K562 (cell line): ENCODE measurements at regions not wholly inside any gene's neighbourhood (a gene's known extent, or its start where the extent isn't known, plus 50 kb on each side); places are given as distances from the start of the nearest gene placed in this dataset.

ENCODE experiments used
- ATAC-seq: fragments of 200-7000 bp; cut with Tn5 transposase; 3 replicates; pipeline ENCODE4 v1.9.1; 2020; ENCODE audit warnings: moderate library complexity
- BruUV-seq: library from RNA; stranded (reverse); fragments of 400-500 nt; replicated peaks from 2 replicates; lab custom pipeline; 2021; lab: Mats Ljungman, UMichigan
- CTCF ChIA-PET: fragments of 300-600 bp; formaldehyde crosslinking; extraction: SDS; loops from one replicate; lab custom pipeline; 2021; ENCODE audit warnings: low intra/inter-chr PET ratio; lab: Yijun Ruan, JAX
- POLR2A ChIA-PET: fragments of 300-600, 350-650 bp; sonication (Branson Sonifier 250); formaldehyde crosslinking; extraction: SDS; loops from one replicate; lab custom pipeline; 2021; ENCODE audit warnings: antibody characterized with exemption, inconsistent platforms; lab: Yijun Ruan, JAX
- DNase-seq, 4 experiments: peaks; one replicate each; pipeline versions ENCODE4 v3.0.0 to v3.0.0-alpha.2; 2011 to 2018; ENCODE audit warnings: low spot score in 3 of 4, mixed read lengths in 3 of 4; ENCODE audit errors: extremely low read depth in 1 of 4
- FAIRE-seq: peaks from 2 replicates; lab custom pipeline; 2011; peaks lifted over from hg19 to GRCh38; lab: Jason Lieb, UNC
- H2AFZ ChIP-seq: 2 replicates; pipeline ENCODE4 v1.6.0; 2011; ENCODE audit warnings: low read depth, low read length, control low read depth, inconsistent platforms
- H3K27ac ChIP-seq: fragments of 200-600 bp; 3 replicates; pipeline ENCODE4 v1.8.0; 2011; ENCODE audit warnings: low read depth, mild to moderate bottlenecking, control low read depth, inconsistent platforms, low read length, moderate library complexity, mixed read lengths; ENCODE audit errors: extremely low read depth
- H3K27me3 ChIP-seq, 2 experiments: fragments of 300-600 bp in 1 of 2; 2 replicates in 1 of 2; 3 replicates in 1 of 2; pipeline versions ENCODE4 v1.6.0 to v1.8.0; 2011; ENCODE audit warnings: inconsistent platforms in 2 of 2, low read length in 2 of 2, mild to moderate bottlenecking in 1 of 2, mixed read lengths in 1 of 2, moderate library complexity in 1 of 2; ENCODE audit not compliant: control insufficient read depth in 2 of 2, insufficient read depth in 2 of 2
- H3K36me3 ChIP-seq: fragments of 300-600 bp; 3 replicates; pipeline ENCODE4 v1.8.0; 2011; ENCODE audit warnings: mild to moderate bottlenecking, low read length, inconsistent platforms; ENCODE audit not compliant: control insufficient read depth, insufficient read depth
- H3K4me1 ChIP-seq, 2 experiments: fragments of 200-600 bp in 1 of 2; replicated peaks in 1 of 2; 2 replicates in 1 of 2; 3 replicates in 1 of 2; pipeline versions ENCODE4 v1.5.1 to v1.8.0; 2011; ENCODE audit warnings: inconsistent platforms in 2 of 2, low read length in 2 of 2, mild to moderate bottlenecking in 1 of 2, mixed read lengths in 1 of 2, moderate library complexity in 1 of 2; ENCODE audit not compliant: control insufficient read depth in 2 of 2, insufficient read depth in 2 of 2
- H3K4me2 ChIP-seq: 2 replicates; pipeline ENCODE4 v1.6.1; 2011; ENCODE audit warnings: low read length, control low read depth, inconsistent platforms, mixed read lengths; ENCODE audit not compliant: insufficient read depth
- H3K4me3 ChIP-seq: fragments of 200-600 bp; sonication (generic), shearing (Covaris generic); 2 replicates; pipeline ENCODE4 v1.5.1; 2016; ENCODE audit warnings: control low read depth, inconsistent platforms
- H3K79me2 ChIP-seq: fragments of 200-600 bp; 3 replicates; pipeline ENCODE4 v1.8.0; 2011; ENCODE audit warnings: low read length, inconsistent platforms; ENCODE audit not compliant: control insufficient read depth, insufficient read depth
- H3K9ac ChIP-seq, 2 experiments: 2 replicates each; pipeline versions ENCODE4 v1.6.0 to v1.6.1; 2011; ENCODE audit warnings: low read depth in 2 of 2, low read length in 2 of 2, control low read depth in 1 of 2, inconsistent platforms in 1 of 2, mild to moderate bottlenecking in 1 of 2, mixed read lengths in 1 of 2; ENCODE audit not compliant: insufficient read depth in 1 of 2
- H3K9me1 ChIP-seq: one replicate; pipeline ENCODE4 v1.6.0; 2011; ENCODE audit warnings: inconsistent platforms, mild to moderate bottlenecking, low read length, moderate library complexity; ENCODE audit not compliant: control insufficient read depth, insufficient read depth
- H3K9me3 ChIP-seq: replicated peaks from 2 replicates; pipeline ENCODE4 v1.5.1; 2011; ENCODE audit warnings: low read depth, low read length, inconsistent platforms; ENCODE audit not compliant: control insufficient read depth, insufficient read depth
- H4K20me1 ChIP-seq: replicated peaks from 2 replicates; pipeline ENCODE4 v1.6.1; 2011; ENCODE audit warnings: low read length, inconsistent platforms, mixed read lengths; ENCODE audit not compliant: control insufficient read depth, insufficient read depth
- ARID2 ChIP-seq: fragments of 450-650 bp; IDR thresholded peaks from 2 replicates; pipeline ENCODE4 v1.6.1; 2017; ENCODE audit warnings: antibody characterized with exemption, mild to moderate bottlenecking
- ASH1L ChIP-seq: fragments of 450-650 bp; IDR thresholded peaks from 2 replicates; pipeline ENCODE4 v1.6.1; 2018; ENCODE audit warnings: borderline replicate concordance, mild to moderate bottlenecking, low read depth; ENCODE audit not compliant: partially characterized antibody
- BCL6 ChIP-seq: fragments of 250-450 bp; sonication (Bioruptor Pico); IDR thresholded peaks from 2 replicates; pipeline ENCODE4 v1.4.0; 2020
- E2F1 ChIP-seq: sonication (generic); formaldehyde crosslinking; IDR thresholded peaks from 2 replicates; pipeline ENCODE4 v1.8.1; 2023; ENCODE audit warnings: mild to moderate bottlenecking, missing genetic modification reagents, moderate library complexity
- ILK ChIP-seq: fragments of 450-650 bp; IDR thresholded peaks from 2 replicates; pipeline ENCODE4 v1.6.1; 2016; ENCODE audit warnings: missing genetic modification characterization, low read depth, mild to moderate bottlenecking, missing compliant biosample characterization, moderate library complexity, borderline replicate concordance
- NCOA4 ChIP-seq: fragments of 450-650 bp; IDR thresholded peaks from 2 replicates; pipeline ENCODE4 v1.6.1; 2018; ENCODE audit warnings: mild to moderate bottlenecking; ENCODE audit not compliant: partially characterized antibody
- PRMT5 ChIP-seq: sonication (generic); formaldehyde crosslinking; IDR thresholded peaks from 2 replicates; pipeline ENCODE4 v1.5.0; 2020; ENCODE audit warnings: missing genetic modification reagents
- RFX1 ChIP-seq: fragments of 450-650 bp; IDR thresholded peaks from 2 replicates; pipeline ENCODE4 v1.6.1; 2016; ENCODE audit warnings: mild to moderate bottlenecking, moderate library complexity
- SNAPC5 ChIP-seq: fragments of 250-450 bp; sonication (Bioruptor Pico); IDR thresholded peaks from 2 replicates; pipeline ENCODE4 v1.8.0; 2021; ENCODE audit warnings: moderate library complexity, mild to moderate bottlenecking, inconsistent platforms
- TCF3 ChIP-seq: sonication (generic); formaldehyde crosslinking; IDR thresholded peaks from 2 replicates; pipeline ENCODE4 v1.4.0; 2020; ENCODE audit warnings: mild to moderate bottlenecking, missing genetic modification reagents
- XRCC5 ChIP-seq: fragments of 200-400 bp; formaldehyde crosslinking; IDR thresholded peaks from 2 replicates; pipeline ENCODE4 v1.6.1; 2017; ENCODE audit warnings: low read depth, mild to moderate bottlenecking, low read length
- ZNF124 ChIP-seq: sonication (generic); formaldehyde crosslinking; IDR thresholded peaks from 2 replicates; pipeline ENCODE4 v1.8.1; 2022; ENCODE audit warnings: missing genetic modification reagents
- ZNF79 ChIP-seq: fragments of 250-450 bp; sonication (Bioruptor Pico); IDR thresholded peaks from 2 replicates; pipeline ENCODE4 v1.4.0; 2020; ENCODE audit warnings: low read depth, mild to moderate bottlenecking, moderate library complexity
- WGBS: fragments of 100-300 bp; shearing (Covaris generic); methylation state at CpG from one replicate; pipeline ENCODE4 v1.1.6; 2016; ENCODE audit warnings: low coverage, mixed read lengths; ENCODE audit not compliant: insufficient coverage; ENCODE audit errors: missing lambda C conversion rate; 5-methylcytosine and 5-hydroxymethylcytosine counted together
- in situ Hi-C: fragments of 300-500 bp; cut with MboI; formaldehyde crosslinking; loops from 4 replicates; pipeline ENCODE4 v1.15.0; 2018; ENCODE audit warnings: inconsistent platforms, mixed read lengths
- intact Hi-C: fragments of 100-400 bp; cut with micrococcal nuclease; formaldehyde crosslinking; loops from 2 replicates; pipeline ENCODE4 v1.14.2; 2022
- TF ChIP-seq, protein P1 (sequence below): sonication (generic); formaldehyde crosslinking; IDR thresholded peaks from 2 replicates; pipeline ENCODE4 v1.8.0; 2022; ENCODE audit warnings: mild to moderate bottlenecking, missing genetic modification reagents

DNA sequence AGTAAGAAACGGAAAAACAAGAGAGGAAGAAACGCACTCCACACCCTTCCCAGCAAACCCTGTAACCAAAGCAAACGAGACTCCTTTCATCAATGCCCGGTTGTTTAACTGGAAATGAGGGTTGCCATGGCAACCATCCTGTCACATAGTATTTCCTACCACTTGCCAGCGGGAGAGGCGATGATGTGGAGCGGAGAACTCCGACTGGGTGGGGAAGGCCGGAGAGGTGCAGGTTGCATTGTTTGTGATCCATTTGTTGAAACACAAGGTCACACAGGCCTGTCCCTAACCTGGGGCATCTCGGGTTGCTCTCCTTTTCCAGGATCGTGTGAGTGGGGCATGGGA lies 609.9 kb downstream of the BUD13 start:
- Histone ChIP-seq H3K9me3 (no peaks in the 10 kb centered on the region), H3K36me3 (no peaks in the 10 kb centered on the region), H3K9ac (no peak overlapping the region), H3K79me2 (no peaks in the 10 kb centered on the region), H3K4me1 (no peaks in the 10 kb centered on the region), H3K4me3 (no peak overlapping the region), H3K27me3 (no peaks in the 10 kb centered on the region; a peak in 1 of 5 replicates), H2AFZ (no peak overlapping the region), H3K9me1 (no peaks in the 10 kb centered on the region), H3K4me2 (no peak overlapping the region), H3K27ac (no peak overlapping the region), H4K20me1 (no peaks in the 10 kb centered on the region; the same call in 1 of the 2 replicates)
- ChIA-PET POLR2A (no interaction called here), CTCF (no interaction called here)
- in situ Hi-C loops (no loop called here), intact Hi-C loops (no loop called here)
- no TSS peak for BruUV-seq
- DNase-seq = no peak
- no peak for FAIRE-seq
- ATAC-seq = no peak
- TF ChIP-seq TCF3 (CRISPR knock-in tag) (no peak), RFX1 (peak; percentile 84)
- 1% methylated on average over 11 of the region's 11 CpGs for WGBS

- FAIRE-seq = no peak
- Histone ChIP-seq H2AFZ (no peak overlapping the region), H3K9me3 (no peaks in the 10 kb centered on the region), H4K20me1 (no peaks in the 10 kb centered on the region; the same call in 1 of the 2 replicates), H3K4me3 (no peak overlapping the region), H3K36me3 (no peaks in the 10 kb centered on the region), H3K27ac (no peak overlapping the region)
- WGBS = 1% methylated on average over 18 of the region's 20 CpGs
- POLR2A ChIA-PET = no interaction called here
- in situ Hi-C loops = no loop called here
- CTCF ChIA-PET = no interaction called here
- DNase-seq = no peak
- no peak for ATAC-seq
- TF ChIP-seq ILK (tag) = no peak
- TF ChIP-seq ZNF79 (CRISPR knock-in tag) = no peak
- no peak for TF ChIP-seq BCL6 (CRISPR knock-in tag)
- TF ChIP-seq SNAPC5 (CRISPR knock-in tag) = no peak
- no peak for TF ChIP-seq PRMT5 (CRISPR knock-in tag)
- no peak for TF ChIP-seq NCOA4
- no peak for TF ChIP-seq ASH1L
- no peak for TF ChIP-seq XRCC5
- no peak for TF ChIP-seq E2F1
- TF ChIP-seq, protein P1, sequence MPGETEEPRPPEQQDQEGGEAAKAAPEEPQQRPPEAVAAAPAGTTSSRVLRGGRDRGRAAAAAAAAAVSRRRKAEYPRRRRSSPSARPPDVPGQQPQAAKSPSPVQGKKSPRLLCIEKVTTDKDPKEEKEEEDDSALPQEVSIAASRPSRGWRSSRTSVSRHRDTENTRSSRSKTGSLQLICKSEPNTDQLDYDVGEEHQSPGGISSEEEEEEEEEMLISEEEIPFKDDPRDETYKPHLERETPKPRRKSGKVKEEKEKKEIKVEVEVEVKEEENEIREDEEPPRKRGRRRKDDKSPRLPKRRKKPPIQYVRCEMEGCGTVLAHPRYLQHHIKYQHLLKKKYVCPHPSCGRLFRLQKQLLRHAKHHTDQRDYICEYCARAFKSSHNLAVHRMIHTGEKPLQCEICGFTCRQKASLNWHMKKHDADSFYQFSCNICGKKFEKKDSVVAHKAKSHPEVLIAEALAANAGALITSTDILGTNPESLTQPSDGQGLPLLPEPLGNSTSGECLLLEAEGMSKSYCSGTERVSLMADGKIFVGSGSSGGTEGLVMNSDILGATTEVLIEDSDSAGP (CRISPR knock-in tag) = no peak
- no peak for TF ChIP-seq ARID2
- TF ChIP-seq ZNF124 = no peak
- TF ChIP-seq, all 486 proteins: peak for 0
- no peak overlapping the region for H3K9ac ChIP-seq
- no peaks in the 10 kb centered on the region; a peak in 1 of 5 replicates for H3K27me3 ChIP-seq
- intact Hi-C loops = no loop called here
- BruUV-seq = no TSS peak
- no peaks in the 10 kb centered on the region for H3K4me1 ChIP-seq
- no peak overlapping the region for H3K4me2 ChIP-seq
- H3K9me1 ChIP-seq = no peaks in the 10 kb centered on the region
- no peaks in the 10 kb centered on the region for H3K79me2 ChIP-seq
These were observed 610.5 kb downstream of the BUD13 start for GRCh38 chr11:116162086-116162885.
